Astrocyte (in vitro differentiated cells and primary cell): ENCODE measurements at regions not wholly inside any gene's neighbourhood (a gene's known extent, or its start where the extent isn't known, plus 50 kb on each side); places are given as distances from the start of the nearest gene placed in this dataset.

Source experiments
- DNase-seq: peaks from one replicate; pipeline ENCODE4 v3.0.0-alpha.2; 2010; ENCODE audit warnings: low read depth
- FAIRE-seq: peaks from 2 replicates; lab custom pipeline; 2011; peaks lifted over from hg19 to GRCh38; lab: Jason Lieb, UNC
- H2AFZ ChIP-seq: 2 replicates; pipeline ENCODE4 v1.6.0; 2012; ENCODE audit warnings: low read depth, low read length, inconsistent platforms
- H3K27ac ChIP-seq: 2 replicates; pipeline ENCODE4 v1.5.1; 2011; ENCODE audit warnings: low read depth, low read length, inconsistent platforms
- H3K27me3 ChIP-seq: 2 replicates; pipeline ENCODE4 v1.6.0; 2011; ENCODE audit warnings: low read length, inconsistent platforms; ENCODE audit not compliant: insufficient read depth
- H3K36me3 ChIP-seq: 2 replicates; pipeline ENCODE4 v1.5.1; 2011; ENCODE audit warnings: low read length, inconsistent platforms; ENCODE audit not compliant: insufficient read depth
- H3K4me1 ChIP-seq: 2 replicates; pipeline ENCODE4 v1.5.1; 2011; ENCODE audit warnings: low read length, inconsistent platforms; ENCODE audit not compliant: insufficient read depth
- H3K4me2 ChIP-seq: 2 replicates; pipeline ENCODE4 v1.6.0; 2012; ENCODE audit warnings: low read length, inconsistent platforms
- H3K4me3 ChIP-seq: 2 replicates; pipeline ENCODE4 v1.5.1; 2011; ENCODE audit warnings: low read depth, mild to moderate bottlenecking, low read length, inconsistent platforms; ENCODE audit not compliant: insufficient read depth
- H3K79me2 ChIP-seq: 2 replicates; pipeline ENCODE4 v1.6.0; 2012; ENCODE audit warnings: mild to moderate bottlenecking, low read length, inconsistent platforms; ENCODE audit not compliant: insufficient read depth
- H3K9ac ChIP-seq: 2 replicates; pipeline ENCODE4 v1.6.0; 2012; ENCODE audit warnings: mild to moderate bottlenecking, low read length, inconsistent platforms
- H3K9me3 ChIP-seq: 2 replicates; pipeline ENCODE4 v1.5.1; 2012; ENCODE audit warnings: low read depth, mild to moderate bottlenecking, low read length, inconsistent platforms; ENCODE audit not compliant: insufficient read depth
- H4K20me1 ChIP-seq: 2 replicates; pipeline ENCODE4 v1.6.0; 2012; ENCODE audit warnings: low read length, inconsistent platforms; ENCODE audit not compliant: insufficient read depth
- H3K27ac Mint-ChIP-seq: one replicate; pipeline ENCODE4 v1.8.0; 2021; ENCODE audit warnings: mild to moderate bottlenecking, mixed read lengths; ENCODE audit not compliant: unreplicated experiment
- H3K27me3 Mint-ChIP-seq: one replicate; pipeline ENCODE4 v1.8.0; 2021; ENCODE audit warnings: low read depth, mixed read lengths; ENCODE audit not compliant: unreplicated experiment
- H3K36me3 Mint-ChIP-seq: one replicate; pipeline ENCODE4 v1.8.0; 2021; ENCODE audit warnings: low read depth, mixed read lengths; ENCODE audit not compliant: unreplicated experiment
- H3K4me1 Mint-ChIP-seq: one replicate; pipeline ENCODE4 v1.8.0; 2021; ENCODE audit warnings: low read depth, mixed read lengths; ENCODE audit not compliant: unreplicated experiment
- H3K4me3 Mint-ChIP-seq: one replicate; pipeline ENCODE4 v1.8.0; 2021; ENCODE audit warnings: mild to moderate bottlenecking, moderate library complexity, mixed read lengths; ENCODE audit not compliant: unreplicated experiment
- H3K9me3 Mint-ChIP-seq: one replicate; pipeline ENCODE4 v1.8.0; 2021; ENCODE audit warnings: mild to moderate bottlenecking, mixed read lengths; ENCODE audit not compliant: unreplicated experiment
- CTCF ChIP-seq: IDR thresholded peaks from 2 replicates; pipeline ENCODE4 v1.5.1; 2011; ENCODE audit warnings: low read depth, mild to moderate bottlenecking, inconsistent platforms, low read length, moderate library complexity; ENCODE audit not compliant: insufficient read depth
- EZH2 ChIP-seq: IDR thresholded peaks from 2 replicates; pipeline ENCODE4 v1.6.1; 2012; ENCODE audit warnings: mild to moderate bottlenecking, low read length, inconsistent platforms; ENCODE audit not compliant: insufficient read depth

DNA sequence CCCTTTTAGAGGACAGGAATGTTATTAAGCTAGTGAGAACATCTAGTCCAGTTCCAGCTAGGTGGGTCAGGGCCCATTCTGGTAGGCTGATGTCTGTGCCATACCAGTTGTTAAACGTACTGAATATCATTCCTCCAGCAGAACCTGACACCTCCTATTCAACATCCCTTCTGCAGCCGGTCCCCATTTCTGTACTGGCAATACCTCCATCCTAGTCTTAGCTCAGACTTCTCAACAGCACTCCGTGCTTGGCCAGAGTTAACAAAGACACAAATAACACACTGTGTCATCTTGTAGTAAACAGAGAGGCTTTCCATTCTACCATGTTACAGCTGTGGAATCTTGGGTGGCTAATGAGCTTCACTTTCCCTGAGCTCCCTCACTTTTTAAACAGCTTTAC, 94.3 kb upstream of the PDE3A start:
- no peaks in the 10 kb centered on the region for H3K9me3 Mint-ChIP-seq
- Histone ChIP-seq H3K27ac (no peak overlapping the region), H3K27me3 (no peaks in the 10 kb centered on the region), H2AFZ (peak overlapping the region; percentile 30), H3K9me3 (no peaks in the 10 kb centered on the region), H3K4me1 (no peaks in the 10 kb centered on the region), H3K9ac (no peak overlapping the region), H3K4me2 (no peak overlapping the region), H3K79me2 (no peaks in the 10 kb centered on the region), H4K20me1 (no peaks in the 10 kb centered on the region), H3K36me3 (no peaks in the 10 kb centered on the region), H3K4me3 (no peak overlapping the region)
- H3K27me3 Mint-ChIP-seq = no peaks in the 10 kb centered on the region
- H3K27ac Mint-ChIP-seq = no peak overlapping the region
- FAIRE-seq (no peak), DNase-seq (no peak)
- TF ChIP-seq CTCF (no peak), EZH2 (no peak)
- H3K4me1 Mint-ChIP-seq = no peaks in the 10 kb centered on the region
- H3K4me3 Mint-ChIP-seq = no peak overlapping the region
- H3K36me3 Mint-ChIP-seq = no peaks in the 10 kb centered on the region

DNA sequence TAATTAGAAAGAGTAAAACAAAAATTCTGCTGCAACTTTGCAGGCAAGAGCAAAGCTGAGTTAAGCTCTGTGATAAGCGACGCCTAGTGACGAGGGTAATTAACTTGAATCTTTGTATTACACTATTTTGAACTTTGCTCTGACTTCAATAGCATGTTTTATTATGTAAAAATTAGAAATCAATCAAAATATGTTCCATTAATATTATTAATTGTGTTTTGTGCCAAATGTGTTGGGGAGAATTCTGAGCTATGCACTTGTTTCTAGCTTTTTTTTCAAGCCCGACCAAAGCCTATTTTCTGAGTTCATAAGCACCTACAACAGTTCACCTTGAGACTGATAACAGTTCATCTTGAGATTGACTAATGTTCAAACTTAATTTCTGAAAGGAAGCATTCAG, 90.1 kb upstream of the PDE3A start:
- Histone ChIP-seq H3K4me3 (no peak overlapping the region), H3K36me3 (no peaks in the 10 kb centered on the region), H2AFZ (no peak overlapping the region), H3K4me1 (no peaks in the 10 kb centered on the region), H3K4me2 (no peak overlapping the region), H3K9me3 (no peaks in the 10 kb centered on the region), H4K20me1 (no peaks in the 10 kb centered on the region), H3K27ac (no peak overlapping the region), H3K79me2 (no peaks in the 10 kb centered on the region), H3K27me3 (no peaks in the 10 kb centered on the region), H3K9ac (no peak overlapping the region)
- FAIRE-seq (no peak), DNase-seq (no peak)
- Mint-ChIP-seq H3K4me3 (no peak overlapping the region), H3K9me3 (no peaks in the 10 kb centered on the region), H3K4me1 (no peaks in the 10 kb centered on the region), H3K36me3 (no peaks in the 10 kb centered on the region), H3K27ac (no peak overlapping the region), H3K27me3 (no peaks in the 10 kb centered on the region)
- TF ChIP-seq CTCF = no peak
- no peak for TF ChIP-seq EZH2

- no peak overlapping the region for H3K27ac Mint-ChIP-seq
- FAIRE-seq (no peak), DNase-seq (peak; percentile 32)
- H3K36me3 ChIP-seq = no peaks in the 10 kb centered on the region
- H3K4me3 ChIP-seq = no peak overlapping the region
- H3K9ac ChIP-seq = no peak overlapping the region
- H3K9me3 Mint-ChIP-seq = no peaks in the 10 kb centered on the region
- no peak overlapping the region for H2AFZ ChIP-seq
- H3K36me3 Mint-ChIP-seq = no peaks in the 10 kb centered on the region
- no peaks in the 10 kb centered on the region for H3K79me2 ChIP-seq
- no peaks in the 10 kb centered on the region for H3K27me3 ChIP-seq
- no peaks in the 10 kb centered on the region for H3K9me3 ChIP-seq
- TF ChIP-seq EZH2 (no peak), CTCF (no peak)
- H3K27me3 Mint-ChIP-seq = no peaks in the 10 kb centered on the region
- H3K4me1 Mint-ChIP-seq = no peaks in the 10 kb centered on the region
- H3K27ac ChIP-seq = no peak overlapping the region
- H3K4me1 ChIP-seq = no peaks in the 10 kb centered on the region
- H4K20me1 ChIP-seq = no peaks in the 10 kb centered on the region
- H3K4me2 ChIP-seq = no peak overlapping the region
- H3K4me3 Mint-ChIP-seq = no peak overlapping the region
Observed at GRCh38 chr12:20280515-20280914, 87.8 kb upstream of the PDE3A start.
